K562 (cell line): ENCODE measurements at regions not wholly inside any gene's neighbourhood (a gene's known extent, or its start where the extent isn't known, plus 50 kb on each side); places are given as distances from the start of the nearest gene placed in this dataset.

Source experiments
- ATAC-seq: fragments of 200-7000 bp; cut with Tn5 transposase; 3 replicates; pipeline ENCODE4 v1.9.1; 2020; ENCODE audit warnings: moderate library complexity
- BruUV-seq: library from RNA; stranded (reverse); fragments of 400-500 nt; replicated peaks from 2 replicates; lab custom pipeline; 2021; lab: Mats Ljungman, UMichigan
- CTCF ChIA-PET: fragments of 300-600 bp; formaldehyde crosslinking; extraction: SDS; loops from one replicate; lab custom pipeline; 2021; ENCODE audit warnings: low intra/inter-chr PET ratio; lab: Yijun Ruan, JAX
- POLR2A ChIA-PET: fragments of 300-600, 350-650 bp; sonication (Branson Sonifier 250); formaldehyde crosslinking; extraction: SDS; loops from one replicate; lab custom pipeline; 2021; ENCODE audit warnings: antibody characterized with exemption, inconsistent platforms; lab: Yijun Ruan, JAX
- DNase-seq, 4 experiments: peaks; one replicate each; pipeline versions ENCODE4 v3.0.0 to v3.0.0-alpha.2; 2011 to 2018; ENCODE audit warnings: low spot score in 3 of 4, mixed read lengths in 3 of 4; ENCODE audit errors: extremely low read depth in 1 of 4
- FAIRE-seq: peaks from 2 replicates; lab custom pipeline; 2011; peaks lifted over from hg19 to GRCh38; lab: Jason Lieb, UNC
- H2AFZ ChIP-seq: 2 replicates; pipeline ENCODE4 v1.6.0; 2011; ENCODE audit warnings: low read depth, low read length, control low read depth, inconsistent platforms
- H3K27ac ChIP-seq: fragments of 200-600 bp; 3 replicates; pipeline ENCODE4 v1.8.0; 2011; ENCODE audit warnings: low read depth, mild to moderate bottlenecking, control low read depth, inconsistent platforms, low read length, moderate library complexity, mixed read lengths; ENCODE audit errors: extremely low read depth
- H3K27me3 ChIP-seq, 2 experiments: fragments of 300-600 bp in 1 of 2; 2 replicates in 1 of 2; 3 replicates in 1 of 2; pipeline versions ENCODE4 v1.6.0 to v1.8.0; 2011; ENCODE audit warnings: inconsistent platforms in 2 of 2, low read length in 2 of 2, mild to moderate bottlenecking in 1 of 2, mixed read lengths in 1 of 2, moderate library complexity in 1 of 2; ENCODE audit not compliant: control insufficient read depth in 2 of 2, insufficient read depth in 2 of 2
- H3K36me3 ChIP-seq: fragments of 300-600 bp; 3 replicates; pipeline ENCODE4 v1.8.0; 2011; ENCODE audit warnings: mild to moderate bottlenecking, low read length, inconsistent platforms; ENCODE audit not compliant: control insufficient read depth, insufficient read depth
- H3K4me1 ChIP-seq, 2 experiments: fragments of 200-600 bp in 1 of 2; replicated peaks in 1 of 2; 2 replicates in 1 of 2; 3 replicates in 1 of 2; pipeline versions ENCODE4 v1.5.1 to v1.8.0; 2011; ENCODE audit warnings: inconsistent platforms in 2 of 2, low read length in 2 of 2, mild to moderate bottlenecking in 1 of 2, mixed read lengths in 1 of 2, moderate library complexity in 1 of 2; ENCODE audit not compliant: control insufficient read depth in 2 of 2, insufficient read depth in 2 of 2
- H3K4me2 ChIP-seq: 2 replicates; pipeline ENCODE4 v1.6.1; 2011; ENCODE audit warnings: low read length, control low read depth, inconsistent platforms, mixed read lengths; ENCODE audit not compliant: insufficient read depth
- H3K4me3 ChIP-seq: fragments of 200-600 bp; sonication (generic), shearing (Covaris generic); 2 replicates; pipeline ENCODE4 v1.5.1; 2016; ENCODE audit warnings: control low read depth, inconsistent platforms
- H3K79me2 ChIP-seq: fragments of 200-600 bp; 3 replicates; pipeline ENCODE4 v1.8.0; 2011; ENCODE audit warnings: low read length, inconsistent platforms; ENCODE audit not compliant: control insufficient read depth, insufficient read depth
- H3K9ac ChIP-seq, 2 experiments: 2 replicates each; pipeline versions ENCODE4 v1.6.0 to v1.6.1; 2011; ENCODE audit warnings: low read depth in 2 of 2, low read length in 2 of 2, control low read depth in 1 of 2, inconsistent platforms in 1 of 2, mild to moderate bottlenecking in 1 of 2, mixed read lengths in 1 of 2; ENCODE audit not compliant: insufficient read depth in 1 of 2
- H3K9me1 ChIP-seq: one replicate; pipeline ENCODE4 v1.6.0; 2011; ENCODE audit warnings: inconsistent platforms, mild to moderate bottlenecking, low read length, moderate library complexity; ENCODE audit not compliant: control insufficient read depth, insufficient read depth
- H3K9me3 ChIP-seq: replicated peaks from 2 replicates; pipeline ENCODE4 v1.5.1; 2011; ENCODE audit warnings: low read depth, low read length, inconsistent platforms; ENCODE audit not compliant: control insufficient read depth, insufficient read depth
- H4K20me1 ChIP-seq: replicated peaks from 2 replicates; pipeline ENCODE4 v1.6.1; 2011; ENCODE audit warnings: low read length, inconsistent platforms, mixed read lengths; ENCODE audit not compliant: control insufficient read depth, insufficient read depth
- ARHGAP35 ChIP-seq: fragments of 450-650 bp; IDR thresholded peaks from 2 replicates; pipeline ENCODE4 v1.6.1; 2018; ENCODE audit not compliant: partially characterized antibody
- ARID3B ChIP-seq: fragments of 250-450 bp; sonication (Bioruptor Pico); IDR thresholded peaks from 2 replicates; pipeline ENCODE4 v1.4.0; 2020; ENCODE audit warnings: borderline replicate concordance
- ATF2 ChIP-seq: sonication (generic); formaldehyde crosslinking; IDR thresholded peaks from 2 replicates; pipeline ENCODE4 v1.8.1; 2022; ENCODE audit warnings: missing genetic modification reagents
- CSDE1 ChIP-seq, 2 experiments: fragments of 450-650 bp; IDR thresholded peaks; 2 replicates each; pipeline ENCODE4 v1.6.1; 2016; ENCODE audit warnings: mild to moderate bottlenecking in 1 of 2
- E2F8 ChIP-seq: fragments of 450-650 bp; IDR thresholded peaks from 2 replicates; pipeline ENCODE4 v1.7.1; 2018; ENCODE audit warnings: mild to moderate bottlenecking, low read depth; ENCODE audit not compliant: partially characterized antibody
- ELF2 ChIP-seq: fragments of 250-450 bp; sonication (Bioruptor Pico); IDR thresholded peaks from 2 replicates; pipeline ENCODE4 v1.5.0; 2021; ENCODE audit warnings: mild to moderate bottlenecking
- EP400 ChIP-seq: fragments of 450-650 bp; IDR thresholded peaks from 2 replicates; pipeline ENCODE4 v1.6.1; 2017; ENCODE audit warnings: antibody characterized with exemption, mild to moderate bottlenecking, moderate library complexity
- GABPB2 ChIP-seq: fragments of 250-450 bp; sonication (Bioruptor Pico); conservative IDR thresholded peaks from 2 replicates; pipeline ENCODE4 v1.5.1; 2021; ENCODE audit warnings: mild to moderate bottlenecking
- IRF1 ChIP-seq: sonication (generic); formaldehyde crosslinking; IDR thresholded peaks from 2 replicates; pipeline ENCODE4 v1.8.0; 2022; ENCODE audit warnings: missing genetic modification reagents, mild to moderate bottlenecking, borderline replicate concordance
- IRF9 ChIP-seq: fragments of 450-650 bp; IDR thresholded peaks from 2 replicates; pipeline ENCODE4 v1.6.1; 2016; ENCODE audit warnings: missing biosample characterization, missing genetic modification characterization
- NFYB ChIP-seq: IDR thresholded peaks from 2 replicates; pipeline ENCODE4 v1.6.1; 2011; ENCODE audit warnings: mild to moderate bottlenecking, moderate library complexity; ENCODE audit not compliant: insufficient read length; ENCODE audit errors: extremely low read depth
- PTBP1 ChIP-seq: fragments of 200-400 bp; formaldehyde crosslinking; IDR thresholded peaks from 2 replicates; pipeline ENCODE4 v1.6.1; 2017; ENCODE audit warnings: low read depth, low read length
- SMAD3 ChIP-seq: fragments of 450-650 bp; formaldehyde crosslinking; conservative IDR thresholded peaks from 2 replicates; pipeline ENCODE4 v1.4.0; 2020; ENCODE audit warnings: mild to moderate bottlenecking
- SMARCA5 ChIP-seq: fragments of 450-650 bp; IDR thresholded peaks from 2 replicates; pipeline ENCODE4 v1.6.1; 2016
- ZNF23 ChIP-seq: fragments of 250-450 bp; sonication (Bioruptor Pico); IDR thresholded peaks from 2 replicates; pipeline ENCODE4 v1.4.0; 2020; ENCODE audit warnings: mild to moderate bottlenecking
- ZNF274 ChIP-seq: IDR thresholded peaks from 2 replicates; pipeline ENCODE4 v1.6.1; 2011; ENCODE audit warnings: low read depth, mild to moderate bottlenecking, low read length, moderate library complexity, borderline replicate concordance
- ZNF589 ChIP-seq: fragments of 200-800 bp; sonication (Bioruptor generic); IDR thresholded peaks from 2 replicates; pipeline ENCODE4 v1.6.1; 2016; ENCODE audit warnings: low read depth, missing genetic modification characterization, missing compliant biosample characterization
- WGBS: fragments of 100-300 bp; shearing (Covaris generic); methylation state at CpG from one replicate; pipeline ENCODE4 v1.1.6; 2016; ENCODE audit warnings: low coverage, mixed read lengths; ENCODE audit not compliant: insufficient coverage; ENCODE audit errors: missing lambda C conversion rate; 5-methylcytosine and 5-hydroxymethylcytosine counted together
- in situ Hi-C: fragments of 300-500 bp; cut with MboI; formaldehyde crosslinking; loops from 4 replicates; pipeline ENCODE4 v1.15.0; 2018; ENCODE audit warnings: inconsistent platforms, mixed read lengths
- intact Hi-C: fragments of 100-400 bp; cut with micrococcal nuclease; formaldehyde crosslinking; loops from 2 replicates; pipeline ENCODE4 v1.14.2; 2022

GRCh38 chr13:61700620-61701019, 285.0 kb upstream of the PCDH20 start:
- intact Hi-C loops (no loop called here), in situ Hi-C loops (no loop called here)
- H3K9me1 ChIP-seq: no peaks in the 10 kb centered on the region
- H3K4me2 ChIP-seq: no peak overlapping the region
- no peaks in the 10 kb centered on the region for H3K9me3 ChIP-seq
- H3K79me2 ChIP-seq: no peaks in the 10 kb centered on the region
- no peak overlapping the region for H3K4me3 ChIP-seq
- no peaks in the 10 kb centered on the region for H3K4me1 ChIP-seq
- no peak overlapping the region for H2AFZ ChIP-seq
- no TSS peak for BruUV-seq
- CTCF ChIA-PET: no interaction called here
- WGBS: 0% methylated on average over 2 of the region's 2 CpGs
- no peaks in the 10 kb centered on the region for H3K36me3 ChIP-seq
- H3K27me3 ChIP-seq: no peaks in the 10 kb centered on the region
- ATAC-seq (no peak), DNase-seq (no peak), FAIRE-seq (no peak)
- H4K20me1 ChIP-seq: no peaks in the 10 kb centered on the region
- no peak overlapping the region for H3K27ac ChIP-seq
- TF ChIP-seq ARID3B (CRISPR knock-in tag) (no peak), ATF2 (CRISPR knock-in tag) (no peak), CSDE1 (IDR thresholded peaks at IDR 0.05) (no peak), E2F8 (no peak), ARHGAP35 (no peak), PTBP1 (no peak), IRF9 (tag) (no peak), SMARCA5 (no peak), IRF1 (no peak), ZNF274 (no peak), NFYB (no peak), ELF2 (CRISPR knock-in tag) (no peak), SMAD3 (CRISPR knock-in tag) (no peak), ZNF23 (CRISPR knock-in tag) (no peak), ZNF589 (CRISPR knock-in tag) (no peak), GABPB2 (CRISPR knock-in tag) (no peak), EP400 (no peak)
- POLR2A ChIA-PET: no interaction called here
- no peak overlapping the region for H3K9ac ChIP-seq
